HG02840 (cell line): ENCODE measurements at regions not wholly inside any gene's neighbourhood (a gene's known extent, or its start where the extent isn't known, plus 50 kb on each side); places are given as distances from the start of the nearest gene placed in this dataset.

ENCODE experiments used
- ATAC-seq: cut with Tn5 transposase; IDR thresholded peaks from one replicate; pipeline ENCODE4 v1.9.1; 2021; ENCODE audit warnings: mild to moderate bottlenecking, moderate library complexity, moderate number of reproducible peaks; ENCODE audit not compliant: unreplicated experiment, low FRiP score

GRCh38 chr2:155456222-155456621 is 757.7 kb downstream of the KCNJ3 start:
- no peak for ATAC-seq

GRCh38 chr2:155442755-155443372 is 744.4 kb downstream of the KCNJ3 start:
- ATAC-seq, result no peak

- ATAC-seq, result no peak
Measured at GRCh38 chr2:155442088-155442487, 743.6 kb downstream of the KCNJ3 start.

- no peak for ATAC-seq
Measured at GRCh38 chr2:155431004-155431507, 732.6 kb downstream of the KCNJ3 start.

GRCh38 chr2:155427470-155427869 is 729.0 kb downstream of the KCNJ3 start:
- no peak for ATAC-seq

GRCh38 chr2:155424518-155424917 is 726.0 kb downstream of the KCNJ3 start:
- ATAC-seq, result no peak

- ATAC-seq, result no peak
Measured at GRCh38 chr2:155418753-155419152, 720.3 kb downstream of the KCNJ3 start.

- ATAC-seq, result no peak
Measured at GRCh38 chr2:155412598-155412997, 714.1 kb downstream of the KCNJ3 start.

- no peak for ATAC-seq
Measured at GRCh38 chr2:155404433-155405002, 706.0 kb downstream of the KCNJ3 start.

- ATAC-seq, result no peak
Measured at GRCh38 chr2:155393406-155393805, 694.9 kb downstream of the KCNJ3 start.

- no peak for ATAC-seq
Measured at GRCh38 chr2:155391613-155392130, 693.2 kb downstream of the KCNJ3 start.

GRCh38 chr2:155389224-155389623 is 690.7 kb downstream of the KCNJ3 start:
- ATAC-seq, result no peak

GRCh38 chr2:155384555-155385123 is 686.1 kb downstream of the KCNJ3 start:
- no peak for ATAC-seq

GRCh38 chr2:155382776-155383175 is 684.3 kb downstream of the KCNJ3 start:
- no peak for ATAC-seq

- no peak for ATAC-seq
Measured at GRCh38 chr2:155381436-155381835, 682.9 kb downstream of the KCNJ3 start.

GRCh38 chr2:155379494-155379893 is 681.0 kb downstream of the KCNJ3 start:
- no peak for ATAC-seq

GRCh38 chr2:155377931-155378444 is 679.5 kb downstream of the KCNJ3 start:
- ATAC-seq, result no peak

GRCh38 chr2:155377266-155377680 is 678.8 kb downstream of the KCNJ3 start:
- no peak for ATAC-seq

- no peak for ATAC-seq
Measured at GRCh38 chr2:155372969-155373368, 674.5 kb downstream of the KCNJ3 start.

- ATAC-seq, result no peak
Measured at GRCh38 chr2:155368934-155369333, 670.4 kb downstream of the KCNJ3 start.

GRCh38 chr2:155364766-155365165 is 666.3 kb downstream of the KCNJ3 start:
- ATAC-seq, result no peak
